A549 (cell line): ENCODE measurements at regions not wholly inside any gene's neighbourhood (a gene's known extent, or its start where the extent isn't known, plus 50 kb on each side); places are given as distances from the start of the nearest gene placed in this dataset.

Experiments used
- CTCF ChIP-seq: fragments of >200 bp; sonication (Bioruptor Twin); formaldehyde crosslinking; IDR thresholded peaks from 3 replicates; pipeline ENCODE4 v1.5.1; 2016
- TF ChIP-seq, protein P1 (sequence below): fragments of 200-600 bp; sonication (generic); IDR thresholded peaks from 2 replicates; pipeline ENCODE4 v1.6.1; 2016; ENCODE audit warnings: antibody characterized with exemption, mild to moderate bottlenecking, moderate library complexity

- no peak for TF ChIP-seq CTCF
- TF ChIP-seq, protein P1, sequence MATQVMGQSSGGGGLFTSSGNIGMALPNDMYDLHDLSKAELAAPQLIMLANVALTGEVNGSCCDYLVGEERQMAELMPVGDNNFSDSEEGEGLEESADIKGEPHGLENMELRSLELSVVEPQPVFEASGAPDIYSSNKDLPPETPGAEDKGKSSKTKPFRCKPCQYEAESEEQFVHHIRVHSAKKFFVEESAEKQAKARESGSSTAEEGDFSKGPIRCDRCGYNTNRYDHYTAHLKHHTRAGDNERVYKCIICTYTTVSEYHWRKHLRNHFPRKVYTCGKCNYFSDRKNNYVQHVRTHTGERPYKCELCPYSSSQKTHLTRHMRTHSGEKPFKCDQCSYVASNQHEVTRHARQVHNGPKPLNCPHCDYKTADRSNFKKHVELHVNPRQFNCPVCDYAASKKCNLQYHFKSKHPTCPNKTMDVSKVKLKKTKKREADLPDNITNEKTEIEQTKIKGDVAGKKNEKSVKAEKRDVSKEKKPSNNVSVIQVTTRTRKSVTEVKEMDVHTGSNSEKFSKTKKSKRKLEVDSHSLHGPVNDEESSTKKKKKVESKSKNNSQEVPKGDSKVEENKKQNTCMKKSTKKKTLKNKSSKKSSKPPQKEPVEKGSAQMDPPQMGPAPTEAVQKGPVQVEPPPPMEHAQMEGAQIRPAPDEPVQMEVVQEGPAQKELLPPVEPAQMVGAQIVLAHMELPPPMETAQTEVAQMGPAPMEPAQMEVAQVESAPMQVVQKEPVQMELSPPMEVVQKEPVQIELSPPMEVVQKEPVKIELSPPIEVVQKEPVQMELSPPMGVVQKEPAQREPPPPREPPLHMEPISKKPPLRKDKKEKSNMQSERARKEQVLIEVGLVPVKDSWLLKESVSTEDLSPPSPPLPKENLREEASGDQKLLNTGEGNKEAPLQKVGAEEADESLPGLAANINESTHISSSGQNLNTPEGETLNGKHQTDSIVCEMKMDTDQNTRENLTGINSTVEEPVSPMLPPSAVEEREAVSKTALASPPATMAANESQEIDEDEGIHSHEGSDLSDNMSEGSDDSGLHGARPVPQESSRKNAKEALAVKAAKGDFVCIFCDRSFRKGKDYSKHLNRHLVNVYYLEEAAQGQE, result no peak
Measured at GRCh38 chr17:79666111-79666510, 55.3 kb upstream of the RBFOX3 start.
